Inflammatory macrophage treated with lipopolysaccharide for 1 hour (primary cell): ENCODE measurements at regions not wholly inside any gene's neighbourhood (a gene's known extent, or its start where the extent isn't known, plus 50 kb on each side); places are given as distances from the start of the nearest gene placed in this dataset.
A peak's percentile ranks its signal among the peaks of the same experiment; 100 is the strongest.

Experiments used
- DNase-seq, 2 donors: peaks; one replicate each; pipeline ENCODE4 v3.0.0-alpha.2; 2020 to 2022

DNA sequence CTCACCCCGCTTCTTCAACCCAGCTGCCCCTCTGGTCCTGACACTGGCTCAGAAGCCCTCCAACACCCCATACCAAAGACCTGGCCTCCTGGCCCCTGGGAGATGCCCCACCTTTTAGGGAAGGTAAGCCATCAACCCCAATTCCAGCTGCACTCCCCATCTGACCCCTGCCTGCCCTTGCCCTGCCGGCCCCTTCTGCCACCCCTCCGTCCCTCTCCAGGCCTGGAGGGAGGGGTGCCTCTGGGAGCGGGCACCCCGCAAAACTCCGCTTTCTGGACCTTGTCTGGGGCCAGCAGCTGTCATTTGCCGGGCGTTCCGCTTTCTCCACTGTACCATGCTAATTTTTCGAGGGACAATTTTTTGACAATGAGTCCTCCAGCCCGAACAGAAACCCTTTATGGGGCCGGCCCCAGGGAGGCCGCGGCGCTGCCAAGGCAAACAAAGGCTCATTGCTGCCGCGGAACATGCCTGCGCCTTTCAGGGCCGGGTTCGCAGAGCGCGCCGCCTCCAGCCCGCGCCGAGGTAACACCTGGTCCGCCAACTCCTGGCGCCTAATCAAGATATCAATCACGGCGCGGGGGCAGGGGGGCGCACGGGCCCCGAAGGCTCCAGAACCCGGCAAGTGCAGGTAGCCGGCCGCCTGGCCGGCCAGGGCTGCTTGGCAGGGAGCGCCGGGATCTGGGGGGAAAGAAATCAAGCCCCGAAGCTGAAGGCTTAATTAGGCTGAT lies 96.0 kb downstream of the INHBB start:
- no peak for DNase-seq

- no peak for DNase-seq
Measured at GRCh38 chr2:120442541-120442922, 96.6 kb downstream of the INHBB start.

- DNase-seq, result no peak
Measured at GRCh38 chr2:120442923-120443571, 97.1 kb downstream of the INHBB start.

DNA sequence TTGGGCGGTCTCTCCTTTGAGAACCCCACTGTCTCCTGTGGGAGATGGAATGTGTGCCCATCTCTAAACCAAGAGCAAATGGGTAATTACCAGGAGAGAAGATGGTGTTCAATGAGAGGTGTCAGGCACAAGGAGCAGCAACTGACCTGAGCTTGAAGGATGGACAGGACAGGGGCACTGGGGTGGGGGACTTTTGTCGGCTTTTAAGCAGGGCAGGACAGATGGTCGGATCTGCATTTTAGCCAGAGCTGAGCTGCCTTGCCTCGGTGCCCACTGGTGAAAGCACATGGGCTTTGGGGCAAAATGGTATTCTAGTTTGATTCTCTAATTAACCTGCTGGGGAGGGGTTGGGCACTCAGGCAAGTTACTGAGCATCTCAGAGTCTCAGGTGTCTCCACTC lies 98.0 kb downstream of the INHBB start:
- no peak for DNase-seq

DNA sequence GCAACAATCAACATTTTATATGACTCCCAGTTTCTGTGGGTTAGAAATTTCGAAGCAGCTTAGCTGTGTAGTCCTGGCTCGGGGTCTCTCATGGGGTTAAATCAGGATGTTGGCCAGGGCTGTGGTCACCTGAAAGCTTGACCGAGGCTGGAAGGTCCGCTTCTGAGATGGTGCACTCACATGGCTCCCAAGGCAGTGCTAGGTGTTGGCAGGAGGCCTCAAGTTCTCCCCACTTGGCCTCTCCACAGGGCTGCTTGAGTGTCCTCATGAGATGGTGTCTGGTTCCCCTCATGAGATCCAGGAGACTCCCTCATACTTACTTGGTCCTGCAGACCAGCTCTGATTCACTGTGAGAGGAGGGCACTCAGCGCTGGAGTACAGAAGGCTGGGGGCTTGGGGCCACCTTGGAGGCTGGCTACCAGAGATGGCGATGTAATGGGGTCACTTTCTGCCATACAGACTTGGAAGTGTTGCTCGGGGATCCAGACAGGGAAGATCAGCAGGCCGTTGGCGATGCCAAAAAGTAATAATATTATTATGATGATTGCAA lies 98.8 kb downstream of the INHBB start:
- no peak for DNase-seq

GRCh38 chr2:120445449-120446143 lies 99.7 kb downstream of the INHBB start:
- DNase-seq, result no peak

GRCh38 chr2:120446236-120447126 lies 100.5 kb downstream of the INHBB start:
- no peak for DNase-seq

GRCh38 chr2:120447127-120447785 lies 101.3 kb downstream of the INHBB start:
- no peak for DNase-seq

DNA sequence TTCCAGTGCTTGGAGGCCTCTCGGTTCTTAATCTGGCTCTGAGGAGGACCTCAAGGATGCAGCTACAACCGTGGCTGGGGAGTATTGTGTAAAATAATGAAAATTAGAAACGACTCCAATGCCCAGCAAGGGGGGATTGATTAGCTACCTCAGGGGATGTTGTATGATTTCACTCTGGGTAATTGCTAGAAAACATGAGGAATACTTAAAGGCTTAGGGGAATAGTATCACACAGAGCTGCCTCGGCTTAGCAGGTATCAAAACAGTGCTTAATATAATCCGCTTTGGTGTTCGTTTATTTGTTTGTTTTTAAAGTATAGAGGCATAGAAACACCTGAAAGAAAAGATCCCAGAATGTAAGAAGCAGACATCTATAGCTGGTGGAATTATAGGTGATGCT lies 102.5 kb downstream of the INHBB start:
- DNase-seq, result no peak

DNA sequence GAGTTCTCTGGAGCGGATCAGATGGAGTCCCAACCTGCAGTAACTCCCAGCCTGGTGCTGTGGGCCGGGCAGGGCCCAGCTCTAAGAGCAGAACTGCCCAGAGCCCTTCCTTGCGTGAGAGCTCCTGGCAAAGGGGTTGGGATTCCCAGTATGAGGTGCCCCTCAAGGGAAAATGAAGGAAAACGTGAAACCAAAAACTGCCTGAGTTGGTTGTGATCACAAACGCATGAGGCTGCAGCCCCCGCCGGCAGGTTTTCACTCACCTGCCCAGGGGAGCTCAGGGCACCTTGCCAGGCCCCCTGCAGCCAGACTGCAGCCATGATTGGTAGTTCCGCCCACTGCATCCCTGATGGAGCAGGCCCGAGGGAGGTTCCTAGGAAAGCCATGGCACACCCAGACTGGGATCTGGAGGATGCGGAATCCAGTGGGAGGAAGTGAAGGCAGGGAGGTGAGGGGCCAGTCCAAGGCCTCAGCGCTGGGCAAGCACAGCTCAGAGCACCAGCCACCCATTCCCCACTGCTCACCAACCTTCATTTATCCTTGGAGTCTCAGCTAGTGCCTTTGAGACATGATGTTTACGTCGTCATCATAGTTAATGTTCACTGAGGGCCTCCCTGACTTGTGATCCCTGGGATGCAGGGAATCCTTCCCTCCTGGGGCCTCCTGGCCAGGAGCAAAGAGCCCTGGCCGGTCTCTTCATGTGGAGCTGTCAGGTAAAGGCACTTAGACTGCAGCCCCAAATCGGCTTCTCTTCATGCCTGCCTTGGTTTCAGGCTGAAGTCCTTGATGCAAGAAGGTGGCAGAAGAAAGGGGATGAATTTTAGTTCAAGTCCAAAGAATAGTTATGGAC lies 103.2 kb downstream of the INHBB start:
- DNase-seq, result no peak

GRCh38 chr2:120450196-120450820 lies 104.4 kb downstream of the INHBB start:
- no peak for DNase-seq

DNA sequence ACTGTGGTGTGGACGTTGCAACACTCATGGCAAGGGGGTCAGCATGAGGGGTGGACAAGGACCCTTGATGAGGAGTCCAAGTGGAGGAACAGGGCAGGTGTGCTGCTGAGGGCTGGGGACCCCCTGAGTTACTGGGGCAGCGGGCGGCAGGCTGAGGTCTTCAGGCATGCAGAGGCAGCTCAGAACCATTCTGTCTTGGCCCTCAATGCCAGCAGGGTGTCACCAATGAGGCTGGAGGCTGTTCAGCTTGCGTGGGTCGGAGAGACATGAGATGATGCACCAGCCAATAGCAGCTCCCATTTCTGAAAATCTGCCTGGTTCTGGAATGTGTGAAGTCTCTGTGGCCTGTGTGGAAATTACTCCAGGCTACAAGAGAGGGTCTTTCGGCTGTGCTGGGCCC lies 105.4 kb downstream of the INHBB start:
- DNase-seq, result no peak

- DNase-seq, result no peak
Measured at GRCh38 chr2:120452131-120452530, 106.2 kb downstream of the INHBB start.

DNA sequence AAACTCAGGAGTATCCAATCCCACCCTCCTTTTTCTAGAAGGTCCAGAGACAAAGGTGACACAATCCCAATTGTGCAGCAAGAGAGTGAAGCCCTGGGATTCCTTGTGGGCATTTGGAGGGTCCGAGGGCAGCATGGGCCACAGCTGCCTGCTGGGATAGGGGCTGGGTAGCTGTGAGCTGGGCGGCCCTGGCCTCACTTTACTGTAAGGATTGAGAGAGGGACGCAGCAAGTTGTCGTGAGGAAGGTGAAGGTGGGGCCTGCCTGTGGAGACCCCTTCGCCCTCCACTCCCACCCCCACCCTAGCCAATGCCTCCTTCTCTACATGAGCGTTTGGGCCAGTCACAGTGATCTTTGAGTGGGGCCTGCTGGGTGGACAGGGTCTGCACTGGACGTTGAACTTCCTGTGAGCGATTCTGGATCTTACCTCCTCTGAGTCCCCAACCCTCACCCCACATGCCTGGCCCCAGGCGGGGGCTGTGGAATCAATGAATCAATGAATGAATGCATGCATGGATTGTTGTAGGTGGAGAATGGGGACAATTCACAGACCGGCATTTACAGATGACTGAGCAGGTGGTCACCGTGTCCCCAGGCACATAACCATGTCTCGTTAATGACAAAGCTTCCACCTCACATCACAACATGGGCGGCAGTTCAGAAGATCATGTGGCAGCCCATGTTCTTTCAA lies 107.2 kb downstream of the INHBB start:
- DNase-seq, result no peak

- no peak for DNase-seq
Measured at GRCh38 chr2:120453635-120453998, 107.7 kb downstream of the INHBB start.

DNA sequence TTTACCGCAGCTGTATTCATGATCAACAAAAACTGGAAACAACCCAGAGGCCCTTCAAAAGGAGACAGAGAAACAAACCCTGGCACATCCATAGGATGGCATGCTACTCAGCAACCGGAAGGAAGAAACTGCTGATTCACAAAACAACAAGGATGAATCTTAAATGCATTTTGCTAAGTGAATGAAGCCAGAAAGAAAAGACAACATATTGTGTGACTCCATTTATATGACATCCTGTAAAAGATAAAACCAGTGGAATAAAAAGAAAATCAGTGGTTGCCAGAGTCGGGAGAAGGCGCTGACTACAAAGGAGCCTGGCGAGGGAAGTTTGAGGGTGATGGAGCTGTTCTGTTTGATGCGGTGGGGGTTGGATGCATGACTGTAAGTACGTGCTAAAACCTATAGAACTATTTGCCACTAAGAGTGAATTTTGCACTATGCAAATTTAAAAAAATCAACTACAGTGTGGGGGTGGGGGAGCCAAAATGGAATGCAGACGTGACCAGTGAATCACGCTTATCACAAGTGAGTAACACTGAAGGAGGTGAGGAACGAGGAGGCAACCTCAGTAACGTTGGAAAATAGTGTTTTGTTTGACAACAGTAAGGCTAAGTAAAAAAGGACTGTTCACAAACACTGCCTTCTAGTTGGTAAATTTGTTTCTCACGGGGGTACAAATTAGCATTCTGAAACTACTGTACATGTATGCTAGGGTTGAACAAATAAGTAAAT lies 108.9 kb downstream of the INHBB start:
- no peak for DNase-seq

GRCh38 chr2:120455390-120455789 lies 109.5 kb downstream of the INHBB start:
- DNase-seq, result no peak

- DNase-seq, result peak in 1 of 2 donors; percentile 33
Measured at GRCh38 chr2:120456867-120457266, 110.9 kb downstream of the INHBB start.

DNA sequence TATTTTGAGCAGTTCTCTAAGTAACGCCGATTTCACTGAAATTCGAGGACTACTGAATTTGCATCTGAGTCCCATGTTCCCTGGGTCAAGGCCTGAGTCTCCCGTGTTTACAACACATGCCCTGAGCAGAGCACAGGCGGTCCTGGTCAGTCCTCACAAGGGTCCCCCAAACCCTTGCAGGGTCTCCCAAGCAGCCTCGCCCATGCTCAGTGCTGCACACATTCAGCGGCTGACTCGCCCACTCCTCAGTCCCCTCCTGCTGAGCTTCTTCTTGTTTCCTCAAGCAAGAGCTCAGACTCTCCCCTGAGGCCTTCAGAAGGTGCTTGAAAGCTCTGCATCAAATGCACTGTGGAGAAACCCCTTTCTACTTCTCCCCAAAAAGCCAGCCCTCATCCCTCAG lies 114.6 kb downstream of the INHBB start:
- DNase-seq, result no peak

DNA sequence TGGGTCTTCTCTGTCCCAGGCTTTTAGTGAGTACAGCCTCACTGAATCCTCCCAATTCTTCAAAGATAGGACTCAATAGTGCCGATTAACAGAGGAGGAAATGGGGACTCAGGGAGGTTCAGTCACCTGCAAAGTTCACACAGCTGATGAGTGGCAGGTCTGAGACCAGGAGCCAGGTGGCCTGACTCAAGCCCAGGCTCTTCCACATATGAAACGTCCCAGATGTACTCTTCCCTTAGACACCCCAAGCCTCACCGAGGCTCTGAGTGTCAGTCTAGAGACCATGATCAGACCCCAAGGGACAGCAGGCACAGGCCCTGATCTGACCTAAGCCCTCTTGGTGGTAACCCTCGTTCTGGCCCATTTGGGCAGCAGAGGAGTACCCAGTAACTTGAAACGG lies 115.2 kb downstream of the INHBB start:
- no peak for DNase-seq
